Breast epithelium (tissue), 3 donors: ENCODE measurements at regions not wholly inside any gene's neighbourhood (a gene's known extent, or its start where the extent isn't known, plus 50 kb on each side); places are given as distances from the start of the nearest gene placed in this dataset.

Experiments
- CTCF ChIP-seq, 3 donors: fragments of 450-650 bp; IDR thresholded peaks; one replicate each; pipeline ENCODE4 v1.5.1; 2016 to 2017; ENCODE audit warnings: antibody characterized with exemption in 3 of 3, mild to moderate bottlenecking in 3 of 3, moderate library complexity in 3 of 3
- POLR2A ChIP-seq: fragments of 450-650 bp; IDR thresholded peaks from one replicate; pipeline ENCODE4 v1.6.1; 2016; ENCODE audit warnings: antibody characterized with exemption, mild to moderate bottlenecking, moderate library complexity

- TF ChIP-seq POLR2A (no peak), CTCF (IDR thresholded peaks at IDR 0.05) (no peak)
These were observed 152.9 kb downstream of the RTL3 start for GRCh38 chrX:78506248-78506647.
